HG02943 (cell line): ENCODE measurements at regions not wholly inside any gene's neighbourhood (a gene's known extent, or its start where the extent isn't known, plus 50 kb on each side); places are given as distances from the start of the nearest gene placed in this dataset.
"Not testable (repeated sequence)": the region's sequence is repeated elsewhere in the genome, so short reads cannot be mapped to it uniquely, and the experiment has no call there.

Experiments used
- ATAC-seq: cut with Tn5 transposase; IDR thresholded peaks from one replicate; pipeline ENCODE4 v1.9.1; 2021; ENCODE audit warnings: mild to moderate bottlenecking, low read depth, moderate library complexity; ENCODE audit not compliant: unreplicated experiment

GRCh38 chr7:86209036-86209435, 434.7 kb upstream of the GRM3 start:
- ATAC-seq, result no peak

GRCh38 chr7:86207740-86208139, 436.0 kb upstream of the GRM3 start:
- no peak for ATAC-seq

- no peak for ATAC-seq
Observed at GRCh38 chr7:86202833-86203232, 440.9 kb upstream of the GRM3 start.

- ATAC-seq, result no peak
Observed at GRCh38 chr7:86201767-86202166, 441.9 kb upstream of the GRM3 start.

GRCh38 chr7:86199881-86200614, 443.7 kb upstream of the GRM3 start:
- ATAC-seq, result no peak

- ATAC-seq, result no peak
Observed at GRCh38 chr7:86190351-86190750, 453.4 kb upstream of the GRM3 start.

- no peak for ATAC-seq
Observed at GRCh38 chr7:86181474-86181873, 462.2 kb upstream of the GRM3 start.

- ATAC-seq, result no peak
Observed at GRCh38 chr7:86164827-86165226, 478.9 kb upstream of the GRM3 start.

- no peak for ATAC-seq
Observed at GRCh38 chr7:86158111-86158510, 485.6 kb upstream of the GRM3 start.

GRCh38 chr7:86155623-86156022, 488.1 kb upstream of the GRM3 start:
- no peak for ATAC-seq

- ATAC-seq, result no peak
Observed at GRCh38 chr7:86152926-86153325, 490.8 kb upstream of the GRM3 start.

- no peak for ATAC-seq
Observed at GRCh38 chr7:86149024-86149665, 494.6 kb upstream of the GRM3 start.

- no peak for ATAC-seq
Observed at GRCh38 chr7:86148501-86148900, 495.2 kb upstream of the GRM3 start.

GRCh38 chr7:86137343-86137742, 506.4 kb upstream of the GRM3 start:
- ATAC-seq, result no peak

GRCh38 chr7:86130268-86130667, 513.4 kb upstream of the GRM3 start:
- ATAC-seq, result no peak

- no peak for ATAC-seq
Observed at GRCh38 chr7:86123476-86123875, 520.2 kb upstream of the GRM3 start.

GRCh38 chr7:86094166-86094669, 549.5 kb upstream of the GRM3 start:
- no peak for ATAC-seq

- no peak for ATAC-seq
Observed at GRCh38 chr7:86091369-86091768, 552.3 kb upstream of the GRM3 start.

- ATAC-seq, result no peak
Observed at GRCh38 chr7:86089455-86089854, 554.3 kb upstream of the GRM3 start.

- not testable (repeated sequence) for ATAC-seq
Observed at GRCh38 chr7:86064572-86064971, 579.1 kb upstream of the GRM3 start.

- ATAC-seq, result no peak
Observed at GRCh38 chr7:86058649-86059048, 585.1 kb upstream of the GRM3 start.

GRCh38 chr7:86050918-86051317, 592.8 kb upstream of the GRM3 start:
- ATAC-seq, result no peak
